Keratinocyte (primary cell): ENCODE measurements at regions not wholly inside any gene's neighbourhood (a gene's known extent, or its start where the extent isn't known, plus 50 kb on each side); places are given as distances from the start of the nearest gene placed in this dataset.

Source experiments
- DNase-seq: peaks from one replicate; pipeline ENCODE4 v3.0.0-alpha.2; 2011; ENCODE audit warnings: low read depth, missing footprints, low spot score
- FAIRE-seq: peaks from 2 replicates; lab custom pipeline; 2011; peaks lifted over from hg19 to GRCh38; lab: Jason Lieb, UNC
- H2AFZ ChIP-seq: 2 replicates; pipeline ENCODE4 v1.6.0; 2012; ENCODE audit warnings: low read length, control low read depth, inconsistent platforms; ENCODE audit not compliant: control insufficient read depth
- H3K27ac ChIP-seq: 2 replicates; pipeline ENCODE4 v1.5.1; 2011; ENCODE audit warnings: low read length; ENCODE audit not compliant: control insufficient read depth, insufficient read depth
- H3K27me3 ChIP-seq: 3 replicates; pipeline ENCODE4 v1.6.0; 2011; ENCODE audit warnings: low read length; ENCODE audit not compliant: control insufficient read depth, insufficient read depth; ENCODE audit errors: extremely low read depth
- H3K36me3 ChIP-seq, 2 experiments: 2 replicates in 1 of 2; 3 replicates in 1 of 2; pipeline ENCODE4 v1.5.1; 2011; ENCODE audit warnings: low read length in 2 of 2, mild to moderate bottlenecking in 1 of 2; ENCODE audit not compliant: control insufficient read depth in 2 of 2, insufficient read depth in 2 of 2; ENCODE audit errors: extremely low read depth in 1 of 2
- H3K4me1 ChIP-seq: 3 replicates; pipeline ENCODE4 v1.5.1; 2011; ENCODE audit warnings: low read length; ENCODE audit not compliant: control insufficient read depth, insufficient read depth; ENCODE audit errors: extremely low read depth
- H3K4me2 ChIP-seq: 3 replicates; pipeline ENCODE4 v1.6.0; 2011; ENCODE audit warnings: low read depth, low read length; ENCODE audit not compliant: control insufficient read depth, insufficient read depth; ENCODE audit errors: extremely low read depth
- H3K4me3 ChIP-seq, 3 experiments: fragments of 200-600 bp in 1 of 3; sonication (generic) in 1 of 3; 2 replicates in 2 of 3; 3 replicates in 1 of 3; pipeline ENCODE4 v1.5.1; 2011 to 2016; ENCODE audit warnings: low read length in 3 of 3, mild to moderate bottlenecking in 3 of 3, control low read depth in 2 of 3, inconsistent platforms in 1 of 3, low read depth in 1 of 3, mixed read lengths in 1 of 3, mixed run types in 1 of 3, moderate library complexity in 1 of 3; ENCODE audit not compliant: control insufficient read depth in 2 of 3, insufficient read depth in 2 of 3; ENCODE audit errors: extremely low read depth in 1 of 3
- H3K79me2 ChIP-seq: 2 replicates; pipeline ENCODE4 v1.6.0; 2012; ENCODE audit warnings: low read length; ENCODE audit not compliant: control insufficient read depth, insufficient read depth
- H3K9ac ChIP-seq: 3 replicates; pipeline ENCODE4 v1.6.0; 2011; ENCODE audit warnings: low read length; ENCODE audit not compliant: control insufficient read depth, insufficient read depth; ENCODE audit errors: extremely low read depth
- H3K9me1 ChIP-seq: 3 replicates; pipeline ENCODE4 v1.6.0; 2011; ENCODE audit warnings: low read length; ENCODE audit not compliant: control insufficient read depth, insufficient read depth; ENCODE audit errors: extremely low read depth
- H3K9me3 ChIP-seq: 2 replicates; pipeline ENCODE4 v1.5.1; 2012; ENCODE audit warnings: low read depth, low read length; ENCODE audit not compliant: control insufficient read depth
- H4K20me1 ChIP-seq: 3 replicates; pipeline ENCODE4 v1.6.0; 2011; ENCODE audit warnings: low read length; ENCODE audit not compliant: control insufficient read depth, insufficient read depth; ENCODE audit errors: extremely low read depth
- EZH2 ChIP-seq: IDR thresholded peaks from one replicate; pipeline ENCODE4 v1.6.1; 2012; ENCODE audit warnings: inconsistent platforms, mild to moderate bottlenecking, low read length, moderate library complexity
- dilution Hi-C: fragments of 300-500 bp; cut with MboI; formaldehyde crosslinking; loops from one replicate; pipeline ENCODE4 v1.7.0; 2020; ENCODE audit warnings: low sequenced_read_pairs; ENCODE audit not compliant: extremely low pct_ligation_motif_present
- TF ChIP-seq, protein P1 (sequence below), 3 experiments: IDR thresholded peaks in 1 of 3; conservative IDR thresholded peaks in 1 of 3; optimal IDR thresholded peaks in 1 of 3; 2 replicates in 2 of 3; 3 replicates in 1 of 3; pipeline versions ENCODE3 to v1.5.1; 2011; ENCODE audit warnings: low read length in 3 of 3, mild to moderate bottlenecking in 3 of 3, moderate library complexity in 2 of 3, control low read depth in 1 of 3, inconsistent platforms in 1 of 3; ENCODE audit not compliant: insufficient read depth in 2 of 3; ENCODE audit errors: extremely low read depth in 1 of 3

DNA sequence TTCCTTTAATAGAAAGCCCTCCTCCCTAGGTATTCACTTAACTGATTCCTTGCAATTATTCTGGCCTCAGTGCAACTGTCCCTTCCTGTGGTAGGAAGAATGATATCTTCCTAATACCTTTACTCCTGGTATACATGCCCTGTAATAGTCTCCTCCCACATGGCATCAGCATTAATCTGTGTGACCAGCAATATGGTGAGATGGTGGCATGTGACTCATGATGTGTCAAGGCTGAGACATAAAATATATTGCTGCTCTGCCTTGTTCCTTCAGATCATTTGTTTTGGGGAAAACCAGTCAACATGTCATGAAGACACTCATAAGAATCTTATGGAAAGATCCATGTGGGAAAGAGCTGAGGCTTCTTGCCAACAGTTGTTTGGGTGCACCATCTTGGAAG, 149.1 kb upstream of the TRPM3 start:
- Histone ChIP-seq H3K27me3 (no peaks in the 10 kb centered on the region), H4K20me1 (no peaks in the 10 kb centered on the region), H2AFZ (no peak overlapping the region), H3K79me2 (no peaks in the 10 kb centered on the region), H3K4me3 (no peak overlapping the region), H3K4me2 (no peak overlapping the region), H3K36me3 (no peaks in the 10 kb centered on the region), H3K9me3 (no peaks in the 10 kb centered on the region), H3K9ac (no peak overlapping the region), H3K4me1 (no peaks in the 10 kb centered on the region), H3K27ac (no peak overlapping the region), H3K9me1 (no peaks in the 10 kb centered on the region)
- FAIRE-seq (peak; percentile 39), DNase-seq (no peak)
- TF ChIP-seq, protein P1, sequence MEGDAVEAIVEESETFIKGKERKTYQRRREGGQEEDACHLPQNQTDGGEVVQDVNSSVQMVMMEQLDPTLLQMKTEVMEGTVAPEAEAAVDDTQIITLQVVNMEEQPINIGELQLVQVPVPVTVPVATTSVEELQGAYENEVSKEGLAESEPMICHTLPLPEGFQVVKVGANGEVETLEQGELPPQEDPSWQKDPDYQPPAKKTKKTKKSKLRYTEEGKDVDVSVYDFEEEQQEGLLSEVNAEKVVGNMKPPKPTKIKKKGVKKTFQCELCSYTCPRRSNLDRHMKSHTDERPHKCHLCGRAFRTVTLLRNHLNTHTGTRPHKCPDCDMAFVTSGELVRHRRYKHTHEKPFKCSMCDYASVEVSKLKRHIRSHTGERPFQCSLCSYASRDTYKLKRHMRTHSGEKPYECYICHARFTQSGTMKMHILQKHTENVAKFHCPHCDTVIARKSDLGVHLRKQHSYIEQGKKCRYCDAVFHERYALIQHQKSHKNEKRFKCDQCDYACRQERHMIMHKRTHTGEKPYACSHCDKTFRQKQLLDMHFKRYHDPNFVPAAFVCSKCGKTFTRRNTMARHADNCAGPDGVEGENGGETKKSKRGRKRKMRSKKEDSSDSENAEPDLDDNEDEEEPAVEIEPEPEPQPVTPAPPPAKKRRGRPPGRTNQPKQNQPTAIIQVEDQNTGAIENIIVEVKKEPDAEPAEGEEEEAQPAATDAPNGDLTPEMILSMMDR (optimal IDR thresholded peaks at IDR 0.05 in 1 of 3, IDR thresholded peaks at IDR 0.05 in 1 of 3, conservative IDR thresholded peaks at IDR 0.05 in 1 of 3; ENCODE audit: extremely low read depth in 1 of 3, insufficient read depth in 2 of 3, low read length in 3 of 3) = no peak
- no peak for TF ChIP-seq EZH2
- dilution Hi-C loops = no loop called here

DNA sequence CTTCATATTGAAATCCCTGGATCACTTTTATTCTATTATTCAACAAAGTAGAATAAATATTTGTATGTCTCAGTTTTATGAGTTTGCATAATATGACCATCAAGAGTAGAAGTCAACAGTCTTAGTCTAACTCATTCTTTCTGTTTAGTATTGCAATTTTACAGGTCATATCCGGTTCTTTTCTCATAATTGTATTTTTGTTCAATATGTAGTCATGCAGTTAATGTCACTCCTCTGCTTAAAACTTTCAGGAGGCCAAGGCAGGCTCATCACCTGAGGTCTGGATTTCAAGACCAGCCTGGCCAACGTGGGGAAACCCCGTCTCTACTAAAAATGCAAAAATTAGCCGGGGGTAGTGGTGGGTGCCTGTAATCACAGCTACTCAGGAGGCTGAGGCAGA, 148.4 kb upstream of the TRPM3 start:
- dilution Hi-C loops = no loop called here
- H3K79me2 ChIP-seq = no peaks in the 10 kb centered on the region

More for the DNA sequence above, 148.4 kb upstream of the TRPM3 start:
- Histone ChIP-seq H3K9me3 (no peaks in the 10 kb centered on the region), H3K9me1 (no peaks in the 10 kb centered on the region), H2AFZ (no peak overlapping the region), H3K9ac (no peak overlapping the region), H3K4me3 (no peak overlapping the region), H3K4me2 (no peak overlapping the region), H3K27ac (no peak overlapping the region), H3K27me3 (no peaks in the 10 kb centered on the region), H3K36me3 (no peaks in the 10 kb centered on the region), H4K20me1 (no peaks in the 10 kb centered on the region), H3K4me1 (no peaks in the 10 kb centered on the region)
- DNase-seq = no peak
- TF ChIP-seq, protein P1 (optimal IDR thresholded peaks at IDR 0.05 in 1 of 3, IDR thresholded peaks at IDR 0.05 in 1 of 3, conservative IDR thresholded peaks at IDR 0.05 in 1 of 3; ENCODE audit: extremely low read depth in 1 of 3, insufficient read depth in 2 of 3, low read length in 3 of 3) = no peak
- TF ChIP-seq EZH2 = no peak
- FAIRE-seq = no peak
